HG03039 (cell line): ENCODE measurements at regions not wholly inside any gene's neighbourhood (a gene's known extent, or its start where the extent isn't known, plus 50 kb on each side); places are given as distances from the start of the nearest gene placed in this dataset.

Experiments used
- ATAC-seq: cut with Tn5 transposase; IDR thresholded peaks from one replicate; pipeline ENCODE4 v1.9.1; 2021; ENCODE audit warnings: mild to moderate bottlenecking, moderate library complexity; ENCODE audit not compliant: unreplicated experiment

DNA sequence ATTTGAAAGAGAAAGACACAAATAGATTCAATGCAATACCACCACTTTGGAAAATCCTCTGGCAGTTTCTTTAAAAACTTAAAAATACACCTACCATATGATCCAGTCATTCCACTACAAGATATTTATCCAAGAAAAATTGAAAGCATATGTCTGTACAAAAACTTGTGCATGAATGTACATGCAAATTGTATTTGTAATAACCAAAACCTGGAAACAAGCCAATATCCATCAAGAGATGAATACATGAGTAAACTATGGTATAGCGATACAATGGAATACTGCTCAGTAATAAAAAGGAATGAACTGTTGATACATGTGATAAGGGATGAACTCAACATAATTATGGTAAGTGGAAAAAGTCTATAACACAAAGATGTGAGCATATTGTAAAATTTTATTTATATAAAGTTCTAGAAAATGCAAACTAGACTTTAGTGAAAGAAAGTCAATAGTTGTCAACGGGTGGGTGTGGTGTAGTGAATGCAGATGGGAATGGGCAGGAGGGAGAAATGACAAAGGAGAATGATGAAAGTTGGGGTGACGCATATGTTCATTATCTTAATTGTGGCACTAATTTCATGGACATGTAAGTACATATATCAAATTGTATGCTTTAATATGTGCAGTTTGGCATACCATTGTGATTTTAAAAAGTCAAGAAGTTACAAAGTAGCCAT is 347.5 kb downstream of the SAMD5 start:
- ATAC-seq, result no peak

DNA sequence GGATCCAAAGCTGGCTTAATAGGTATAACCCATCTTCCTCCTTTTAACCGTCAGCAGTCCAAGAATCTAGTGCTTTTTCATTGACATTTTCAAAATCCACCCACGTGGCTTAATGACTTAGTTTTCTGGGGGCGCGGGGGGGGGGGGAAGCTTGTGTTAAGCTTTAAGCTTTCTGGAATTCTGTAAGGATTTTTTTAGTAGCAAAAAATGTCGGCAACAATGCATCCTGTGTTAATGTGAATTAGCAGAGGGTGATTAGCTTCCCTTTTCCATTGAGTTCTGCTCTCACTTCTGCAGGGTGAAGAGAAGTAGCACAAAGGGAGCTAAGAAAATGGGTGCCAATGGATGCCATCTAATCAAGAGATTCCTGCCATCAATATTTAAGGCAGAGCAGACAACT is 348.2 kb downstream of the SAMD5 start:
- ATAC-seq, result no peak

DNA sequence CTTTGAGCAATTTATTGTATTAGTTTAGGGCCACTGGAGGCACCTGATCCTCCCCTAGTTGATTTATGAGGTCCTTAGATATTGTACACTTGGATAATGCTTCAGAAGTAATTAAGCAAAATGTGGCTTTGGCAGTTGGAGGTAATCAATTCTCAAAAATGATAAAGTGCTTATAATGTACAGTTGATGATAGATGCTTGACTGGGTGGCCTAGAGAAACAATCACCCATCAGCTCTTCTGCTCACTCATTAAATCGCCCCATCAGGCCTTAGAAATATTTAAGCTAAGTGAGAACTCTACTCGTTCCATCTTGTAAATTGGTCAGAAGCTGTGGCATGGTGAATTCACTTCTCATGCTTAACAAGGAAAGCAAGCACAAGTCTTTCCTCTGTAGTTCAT is 349.9 kb downstream of the SAMD5 start:
- no peak for ATAC-seq

DNA sequence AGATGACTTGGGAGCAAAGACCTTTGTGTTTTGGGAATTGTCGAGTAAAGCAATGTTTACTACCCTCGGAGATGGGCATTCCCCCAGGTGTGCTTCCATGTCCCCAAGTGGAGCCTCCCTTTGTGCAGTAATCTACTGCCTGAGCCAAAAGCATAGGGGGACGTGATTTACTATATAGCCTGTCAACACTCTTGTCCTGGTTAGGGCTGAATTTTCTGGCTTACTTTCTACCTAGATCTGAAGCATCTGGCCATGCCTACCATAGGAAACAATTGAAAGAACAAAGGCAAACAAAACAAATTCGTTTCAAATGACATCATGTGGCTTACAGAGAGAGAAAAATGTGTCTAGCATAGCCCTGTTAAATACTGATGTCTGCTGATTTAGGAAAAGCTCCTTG is 350.6 kb downstream of the SAMD5 start:
- no peak for ATAC-seq

DNA sequence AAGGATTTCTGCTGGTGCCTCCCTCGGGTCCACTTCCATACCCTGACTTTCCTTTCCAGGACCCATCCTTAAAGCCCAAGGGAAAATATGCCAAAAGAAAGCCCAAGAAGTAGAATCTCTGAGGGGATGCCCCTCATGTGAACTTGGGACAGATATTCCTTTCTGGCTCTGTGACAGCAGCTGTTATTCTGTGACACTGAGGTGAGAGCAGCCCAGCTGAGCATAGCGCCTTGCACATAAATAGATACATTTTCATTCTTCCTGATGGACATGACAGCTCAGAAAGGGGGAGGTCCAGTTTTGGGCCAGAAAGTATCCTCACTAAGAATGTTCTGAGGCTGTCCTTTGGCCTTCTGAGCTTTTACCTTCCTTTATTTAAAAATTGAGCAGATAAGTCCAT is 353.2 kb downstream of the SAMD5 start:
- ATAC-seq, result no peak

DNA sequence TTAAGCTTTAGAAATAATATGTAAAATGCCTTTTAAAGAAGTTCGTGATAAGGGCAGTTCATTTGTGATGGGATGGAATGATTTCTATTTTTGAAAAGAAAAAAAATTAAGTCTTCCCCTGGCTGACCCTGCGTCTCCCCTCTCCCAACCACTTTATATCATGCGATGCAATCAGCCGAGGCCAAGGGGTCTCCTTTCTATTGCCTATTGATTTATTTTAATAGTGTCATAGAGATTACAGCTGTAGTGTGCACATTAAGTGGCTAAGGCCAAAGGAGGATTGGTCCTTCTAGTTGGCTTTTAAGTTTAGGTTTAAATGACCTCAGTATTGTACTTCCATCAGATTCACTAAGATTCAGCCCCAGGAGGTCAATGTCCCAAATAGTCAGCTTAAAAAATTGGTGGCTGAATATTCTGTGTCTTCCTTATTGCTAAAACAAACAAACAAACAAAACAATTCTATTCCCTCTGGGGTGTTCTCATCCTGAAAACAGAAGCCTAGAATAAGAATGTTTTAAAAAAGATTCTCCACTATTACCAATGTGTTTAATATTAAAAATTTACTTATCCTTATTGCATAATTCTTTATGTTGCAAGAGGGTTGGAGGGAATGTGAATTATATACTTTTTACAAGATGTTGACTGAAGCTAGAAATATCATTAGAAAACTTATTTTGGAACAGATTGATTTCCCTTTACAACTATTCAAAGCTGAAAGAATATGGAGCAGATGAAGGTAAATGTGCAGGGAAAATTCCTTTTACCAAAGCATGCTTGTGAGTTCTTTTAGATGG is 359.1 kb downstream of the SAMD5 start:
- ATAC-seq, result no peak

DNA sequence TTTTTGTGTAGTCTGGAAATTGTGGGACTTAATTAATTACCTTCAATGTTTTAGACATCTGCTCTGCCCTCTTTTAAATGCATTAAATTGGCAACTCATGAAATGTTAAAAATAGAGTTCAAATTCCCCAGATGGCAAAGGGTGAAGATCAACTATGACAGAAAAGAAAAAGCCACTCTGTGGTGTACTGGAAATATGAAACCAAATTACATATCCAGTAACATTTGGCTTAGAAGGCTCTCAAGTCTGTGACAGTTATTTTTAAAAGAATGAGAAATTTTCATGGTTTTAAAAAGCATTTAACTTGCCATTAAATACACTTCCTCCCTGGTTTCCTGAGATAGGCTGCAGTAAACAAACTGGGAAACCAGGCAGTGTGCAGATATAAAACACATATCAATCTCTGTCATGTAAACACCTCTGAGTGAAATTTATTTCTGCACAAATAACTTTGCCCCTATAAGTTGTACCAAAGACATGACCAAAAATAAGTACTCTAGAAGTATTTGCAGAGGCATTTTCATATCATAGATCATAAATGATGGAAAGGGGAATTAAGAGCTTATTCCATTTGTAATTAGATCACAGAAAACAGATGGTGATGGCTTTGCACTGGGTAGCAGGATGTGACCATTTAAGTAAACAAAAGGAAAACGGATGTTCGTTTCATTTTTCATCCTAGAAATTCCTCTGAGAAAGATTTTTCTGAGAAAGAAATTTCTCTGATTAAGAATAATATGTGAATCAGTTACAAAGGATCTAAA is 360.1 kb downstream of the SAMD5 start:
- no peak for ATAC-seq

DNA sequence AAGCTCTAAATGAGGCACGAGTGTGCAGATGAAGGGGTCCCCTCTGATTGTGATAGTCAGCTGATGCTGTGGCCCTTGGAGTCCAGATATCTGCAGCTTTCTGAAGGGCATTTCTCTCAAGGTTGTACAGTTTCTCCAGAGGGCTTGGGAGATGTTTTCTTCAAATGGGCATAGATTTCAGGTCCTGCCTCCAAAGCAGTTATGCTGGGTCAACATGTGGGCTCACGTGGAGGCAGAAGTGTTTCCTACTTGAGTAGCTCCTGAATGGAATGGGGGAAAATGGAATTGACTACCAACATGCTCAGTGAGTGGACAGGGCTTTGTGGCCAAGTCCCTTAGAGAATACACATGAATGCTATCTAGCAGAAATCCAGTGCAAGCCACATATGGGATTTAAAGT is 360.7 kb downstream of the SAMD5 start:
- ATAC-seq, result no peak

DNA sequence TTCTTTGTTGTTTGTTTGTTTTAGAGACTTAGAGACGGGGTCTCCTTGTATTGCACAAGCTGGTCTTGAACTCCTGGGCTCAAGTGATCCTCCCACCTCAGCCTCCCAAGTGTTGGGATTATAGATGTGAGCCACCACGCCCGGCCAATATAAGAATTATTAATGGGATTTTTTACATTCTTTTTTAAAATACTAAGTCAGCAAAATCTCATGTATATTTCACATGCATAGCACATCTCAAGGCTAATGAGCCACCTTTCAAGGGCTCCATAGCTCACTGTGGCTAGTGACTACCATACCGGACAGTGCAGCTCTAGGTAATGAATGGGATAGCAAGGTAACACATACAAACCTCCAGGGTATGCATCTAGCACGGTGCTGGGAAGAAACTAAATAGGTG is 361.4 kb downstream of the SAMD5 start:
- no peak for ATAC-seq

DNA sequence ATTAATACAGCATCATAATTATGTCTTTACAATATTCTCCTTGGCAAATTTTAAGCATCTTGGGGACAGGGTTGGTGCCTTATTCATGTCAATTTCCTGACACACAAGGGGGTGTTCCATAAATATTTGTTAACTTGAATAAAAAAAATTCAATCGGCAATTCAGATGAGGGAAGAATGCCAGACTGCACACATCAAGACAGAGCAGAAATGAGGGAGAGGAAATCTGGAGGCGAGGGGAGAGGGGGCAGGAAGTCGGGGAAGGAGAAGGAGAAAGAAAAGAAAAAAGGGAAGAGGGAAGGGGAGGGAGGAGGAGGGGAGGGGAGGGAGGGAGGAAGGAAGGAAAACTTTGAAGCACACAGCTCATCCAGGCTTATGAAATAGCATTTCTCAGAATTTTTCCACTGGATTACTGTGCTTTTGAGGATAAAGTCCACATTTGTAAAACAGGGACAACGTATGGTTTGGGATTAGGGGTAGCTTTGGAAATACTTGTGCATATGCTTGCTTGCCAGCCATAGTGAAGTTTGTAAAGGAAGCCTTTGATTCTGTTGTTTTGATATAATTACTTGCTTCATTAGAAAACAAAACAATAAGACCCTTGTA is 362.1 kb downstream of the SAMD5 start:
- no peak for ATAC-seq

DNA sequence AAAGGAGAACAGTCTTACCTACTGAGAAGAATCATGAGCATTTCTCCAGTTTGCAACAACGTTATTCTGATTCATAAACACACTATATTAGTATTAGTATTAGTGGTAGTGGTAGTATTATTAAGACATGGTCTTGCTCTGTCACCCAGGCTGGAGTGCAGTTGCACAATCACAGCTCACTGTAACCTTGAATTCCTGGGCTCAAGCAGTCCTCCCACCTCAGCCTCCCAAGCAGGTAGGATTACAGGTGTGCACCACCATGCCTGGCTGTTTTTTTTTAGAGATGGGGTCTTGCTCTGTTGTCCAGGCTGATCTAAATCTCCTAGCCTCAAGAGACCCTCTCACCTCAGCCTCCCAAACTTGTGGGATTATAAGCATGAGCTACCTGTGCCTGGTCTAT is 363.5 kb downstream of the SAMD5 start:
- ATAC-seq, result no peak

DNA sequence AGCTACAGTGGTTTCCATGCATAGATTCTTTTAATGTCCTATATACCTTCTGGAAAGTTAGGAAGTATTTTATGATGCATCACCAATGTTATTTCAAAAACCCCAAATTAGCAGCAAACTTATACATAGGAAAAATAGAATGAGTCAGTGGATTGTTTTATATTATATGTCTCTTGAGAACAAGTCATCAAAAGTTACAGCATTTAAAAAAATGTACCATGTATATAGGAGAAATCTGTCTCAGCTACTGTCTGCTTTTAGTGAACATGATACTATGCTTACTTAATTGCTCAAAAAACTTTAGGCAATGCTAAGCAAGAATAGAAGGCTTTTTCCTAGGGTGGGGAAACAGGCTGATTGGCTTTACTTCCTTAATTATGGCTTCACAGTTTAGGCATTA is 365.3 kb downstream of the SAMD5 start:
- ATAC-seq, result no peak

DNA sequence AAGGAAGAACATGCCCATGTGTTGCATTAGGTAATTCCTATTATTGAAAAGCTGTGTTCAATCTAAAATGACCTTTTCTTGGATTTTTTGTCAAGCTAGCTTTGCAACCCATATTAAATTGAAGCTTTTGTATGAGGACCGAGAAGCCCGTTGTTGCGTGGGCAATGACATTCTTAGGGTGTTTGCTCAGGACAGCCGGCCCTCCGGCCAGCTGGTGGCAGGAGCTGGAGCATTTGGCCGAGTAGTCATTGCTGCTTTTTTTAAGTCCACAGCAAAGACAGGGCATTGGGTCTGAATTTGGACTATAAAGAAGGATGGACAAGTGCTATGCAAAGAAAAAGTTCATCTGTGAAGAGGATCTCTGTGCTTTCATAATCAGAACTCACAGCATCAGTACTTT is 365.8 kb downstream of the SAMD5 start:
- no peak for ATAC-seq

DNA sequence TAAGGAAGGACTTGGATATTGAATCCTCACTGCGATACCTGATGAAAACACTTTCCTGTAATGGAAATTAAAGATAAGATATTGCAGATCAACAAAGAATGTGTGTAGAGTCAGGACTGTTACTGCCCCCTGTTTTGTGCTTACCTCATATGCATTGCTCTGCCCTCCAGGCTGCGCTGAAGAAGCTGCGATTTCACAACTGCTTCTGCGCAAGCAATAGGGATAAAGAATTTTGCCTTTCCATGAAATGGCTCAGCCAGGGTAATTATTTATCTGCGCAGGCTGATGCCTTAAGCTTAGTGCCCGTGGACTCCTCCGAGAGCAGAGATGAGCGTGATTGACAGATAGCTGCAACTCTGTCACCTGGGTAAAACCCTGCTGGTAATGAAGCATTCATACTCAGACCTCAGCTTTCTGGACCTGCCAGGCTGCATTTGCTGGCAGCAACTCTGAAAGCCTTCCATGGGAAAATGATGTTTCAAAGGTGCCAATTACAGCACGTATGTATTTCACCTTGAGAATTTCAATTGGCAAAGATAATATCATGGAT is 370.6 kb downstream of the SAMD5 start:
- no peak for ATAC-seq

DNA sequence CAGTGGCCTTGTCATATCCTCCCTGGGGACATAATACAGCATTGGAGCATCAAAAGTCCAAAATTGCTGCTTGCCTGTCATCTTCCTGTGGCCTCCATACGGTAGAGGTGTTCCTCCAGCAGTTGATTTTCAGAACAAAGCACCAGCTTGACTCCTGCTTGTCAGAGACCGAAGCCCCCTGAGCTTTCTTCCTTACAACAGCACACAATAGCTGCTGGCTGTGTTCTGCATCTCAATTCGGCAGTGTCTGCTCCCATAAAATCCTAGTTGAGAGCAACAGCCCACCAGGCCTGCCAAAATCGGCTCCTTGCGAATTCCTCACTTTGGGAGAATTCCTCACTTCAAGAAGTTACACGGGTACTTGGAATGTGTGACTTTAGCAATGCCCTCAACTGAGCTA is 372.9 kb downstream of the SAMD5 start:
- ATAC-seq, result no peak

DNA sequence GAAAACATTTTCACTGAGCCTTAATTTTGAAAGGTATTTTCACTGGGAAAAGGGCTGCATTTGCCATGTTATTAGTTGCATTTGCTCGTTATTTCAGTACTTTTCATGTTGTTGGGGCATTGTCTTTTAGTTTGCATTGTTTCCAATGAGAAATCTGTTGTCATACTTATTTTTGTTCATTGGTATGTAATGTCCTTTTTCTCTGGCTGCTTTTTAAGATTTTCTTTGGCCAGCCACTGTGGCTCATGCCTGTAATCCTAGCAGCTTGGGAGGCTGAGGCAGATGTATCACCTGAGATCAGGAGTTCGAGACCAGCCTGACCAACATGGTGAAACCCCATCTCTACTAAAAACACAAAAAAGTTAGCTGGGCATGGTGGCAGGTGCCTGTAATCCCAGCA is 379.9 kb downstream of the SAMD5 start:
- ATAC-seq, result no peak

DNA sequence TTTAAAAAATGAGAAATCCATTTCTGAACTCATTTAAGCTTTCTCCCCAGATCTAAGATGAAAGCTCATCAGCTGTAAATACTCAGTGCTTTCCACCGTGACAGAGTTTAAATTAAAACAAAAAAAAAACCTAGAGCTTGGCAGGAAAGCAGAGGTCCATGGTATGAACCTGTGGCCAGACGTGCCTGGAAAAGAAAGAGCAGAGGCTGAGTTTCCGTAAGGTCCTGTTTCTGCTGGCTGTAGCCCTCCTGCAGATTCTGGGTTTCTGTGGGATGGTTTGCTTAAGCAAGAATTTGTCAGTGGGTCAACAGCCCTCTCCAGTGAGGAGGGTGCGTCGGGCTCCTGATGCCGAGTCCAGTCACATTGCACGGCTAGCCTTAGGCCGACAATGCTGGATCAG is 383.2 kb downstream of the SAMD5 start:
- ATAC-seq, result no peak

DNA sequence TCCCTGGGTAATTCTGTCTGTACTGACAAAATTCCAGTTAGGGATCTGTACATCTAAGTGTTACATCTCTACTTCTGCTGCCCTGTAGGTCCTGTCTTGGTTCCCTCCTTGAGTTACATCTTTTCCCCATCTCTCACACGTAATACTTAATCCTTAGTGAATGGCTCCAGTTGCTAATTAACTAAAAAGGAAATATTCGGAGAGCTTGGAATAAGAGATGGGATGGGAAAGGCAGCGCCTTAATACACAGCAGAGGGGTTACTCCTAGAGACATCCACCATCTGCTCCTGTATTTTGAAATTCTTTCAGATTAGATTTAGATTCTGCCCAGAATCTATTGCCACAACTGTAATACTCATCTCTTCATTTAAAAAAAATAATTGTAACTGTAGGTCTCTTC is 384.0 kb downstream of the SAMD5 start:
- ATAC-seq, result no peak

DNA sequence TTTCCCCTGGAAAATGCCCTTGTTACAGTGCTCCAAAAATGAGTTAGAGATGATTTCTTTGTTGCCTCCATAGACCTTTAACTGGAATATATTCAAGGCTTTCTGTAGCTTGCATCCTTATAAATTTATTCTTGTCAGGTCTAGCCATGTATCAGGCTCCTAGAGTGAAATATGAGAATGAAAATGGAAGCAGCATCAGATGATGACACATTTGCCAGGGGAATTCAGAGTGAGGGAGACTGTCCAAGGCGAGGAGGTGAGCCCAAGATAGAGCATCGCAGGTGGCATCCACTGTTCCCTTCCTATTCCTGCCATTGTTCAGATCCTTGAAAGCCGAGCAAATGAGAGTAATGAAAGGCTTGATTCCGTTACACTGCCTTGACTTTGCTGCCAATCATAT is 386.8 kb downstream of the SAMD5 start:
- no peak for ATAC-seq

DNA sequence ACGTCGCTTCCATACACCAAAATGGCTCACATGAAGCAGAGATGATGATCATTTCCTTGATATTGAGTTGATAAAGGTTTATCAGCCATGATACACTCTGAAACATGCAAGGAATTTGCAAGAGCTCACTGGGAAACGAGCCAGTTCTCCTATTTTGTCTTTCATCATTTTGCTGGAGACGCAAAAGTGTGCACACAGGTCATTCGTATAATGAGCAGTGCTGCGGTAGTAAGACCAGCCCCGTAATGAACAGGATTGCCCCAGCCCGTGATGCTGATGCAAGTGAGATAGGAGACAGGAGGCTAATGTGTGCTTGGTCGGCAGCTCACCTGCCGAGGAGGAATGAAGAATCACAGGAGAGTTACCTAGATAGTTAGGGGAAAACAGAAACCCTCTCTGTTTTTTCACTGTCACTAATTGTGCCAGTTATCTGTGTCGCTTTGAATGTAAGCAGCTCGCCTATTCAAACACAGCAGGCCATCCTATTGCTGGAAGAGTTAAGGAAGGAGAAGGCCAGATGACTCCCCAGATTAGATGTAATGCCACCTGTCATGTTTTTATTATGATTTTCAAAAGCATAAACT is 391.8 kb downstream of the SAMD5 start:
- ATAC-seq, result no peak

DNA sequence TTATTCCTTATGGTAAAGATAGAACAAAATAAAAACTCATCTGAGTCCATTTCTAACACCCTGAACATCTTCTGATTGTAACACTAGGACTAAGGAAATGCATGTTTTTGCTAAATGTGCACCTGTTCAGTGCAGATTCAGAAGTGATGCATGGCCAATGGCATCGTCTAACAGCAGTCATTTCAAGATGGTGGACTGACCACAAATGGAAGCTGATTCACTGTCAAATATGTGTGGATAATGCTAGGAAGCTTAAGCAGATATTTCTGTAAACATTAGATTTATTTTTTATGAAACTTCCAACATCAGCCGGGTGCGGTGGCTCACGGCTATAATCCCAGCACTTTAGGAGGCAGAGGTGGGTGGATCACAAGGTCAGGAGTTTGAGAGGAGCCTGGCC is 394.8 kb downstream of the SAMD5 start:
- ATAC-seq, result no peak
